ENCODE measurements at regions not wholly inside any gene's neighbourhood (a gene's known extent, or its start where the extent isn't known, plus 50 kb on each side); places are given as distances from the start of the nearest gene placed in this dataset.

DNA sequence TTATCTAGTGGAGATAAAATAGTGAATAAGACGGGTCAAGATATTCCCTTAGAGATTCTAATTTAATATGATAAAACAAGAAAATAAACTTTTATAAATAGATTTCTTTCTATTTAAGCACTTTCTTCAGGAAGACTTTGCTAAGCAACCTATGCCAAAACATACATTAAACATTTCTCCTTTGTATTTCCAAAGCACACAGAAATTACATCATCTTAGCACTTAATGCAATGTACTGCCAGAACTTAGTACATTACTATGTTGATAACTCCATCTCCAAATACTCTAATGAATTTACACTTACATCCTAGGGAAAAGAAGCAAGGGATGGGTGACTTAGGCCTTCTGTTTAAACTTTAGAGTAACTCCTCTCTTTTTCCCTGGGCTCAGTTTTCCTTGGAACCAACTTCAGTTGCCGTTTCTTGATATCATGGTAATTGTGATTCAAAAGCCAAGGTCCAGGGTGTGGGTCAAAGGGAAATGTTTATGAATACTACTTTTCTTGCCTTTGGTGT, 322.6 kb upstream of the PCDH20 start:
- ChIA-PET CTCF (no interaction called here), POLR2A (no interaction called here)
- DNase-seq (ENCODE audit: extremely low spot score) = no peak
- TF ChIP-seq, protein P1, sequence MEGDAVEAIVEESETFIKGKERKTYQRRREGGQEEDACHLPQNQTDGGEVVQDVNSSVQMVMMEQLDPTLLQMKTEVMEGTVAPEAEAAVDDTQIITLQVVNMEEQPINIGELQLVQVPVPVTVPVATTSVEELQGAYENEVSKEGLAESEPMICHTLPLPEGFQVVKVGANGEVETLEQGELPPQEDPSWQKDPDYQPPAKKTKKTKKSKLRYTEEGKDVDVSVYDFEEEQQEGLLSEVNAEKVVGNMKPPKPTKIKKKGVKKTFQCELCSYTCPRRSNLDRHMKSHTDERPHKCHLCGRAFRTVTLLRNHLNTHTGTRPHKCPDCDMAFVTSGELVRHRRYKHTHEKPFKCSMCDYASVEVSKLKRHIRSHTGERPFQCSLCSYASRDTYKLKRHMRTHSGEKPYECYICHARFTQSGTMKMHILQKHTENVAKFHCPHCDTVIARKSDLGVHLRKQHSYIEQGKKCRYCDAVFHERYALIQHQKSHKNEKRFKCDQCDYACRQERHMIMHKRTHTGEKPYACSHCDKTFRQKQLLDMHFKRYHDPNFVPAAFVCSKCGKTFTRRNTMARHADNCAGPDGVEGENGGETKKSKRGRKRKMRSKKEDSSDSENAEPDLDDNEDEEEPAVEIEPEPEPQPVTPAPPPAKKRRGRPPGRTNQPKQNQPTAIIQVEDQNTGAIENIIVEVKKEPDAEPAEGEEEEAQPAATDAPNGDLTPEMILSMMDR (IDR thresholded peaks at IDR 0.05; ENCODE audit: control extremely low read depth, extremely low read depth, low read depth, missing control alignments) = no peak

DNA sequence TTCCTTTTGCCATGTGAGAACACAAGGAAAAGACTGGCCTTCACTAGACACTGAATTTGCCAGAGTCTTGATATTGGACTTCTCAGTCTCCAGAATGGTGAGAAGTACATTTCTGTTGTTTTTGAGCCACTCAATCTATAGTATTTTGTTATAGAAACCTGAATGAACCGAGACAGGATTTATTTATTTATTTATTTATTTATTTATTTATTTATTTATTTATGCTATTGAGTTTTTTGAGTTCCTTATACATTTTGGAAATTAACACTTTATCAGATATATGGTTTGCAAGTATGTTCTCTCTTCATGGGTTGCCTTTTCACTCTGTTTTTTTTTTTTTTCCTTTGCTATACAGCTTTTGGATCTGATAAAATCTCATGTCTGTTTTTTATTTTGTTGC, 319.0 kb upstream of the PCDH20 start:
- ChIA-PET CTCF (no interaction called here), POLR2A (no interaction called here)
- no peak for DNase-seq (ENCODE audit: extremely low spot score)
- TF ChIP-seq, protein P1 (IDR thresholded peaks at IDR 0.05; ENCODE audit: control extremely low read depth, extremely low read depth, low read depth, missing control alignments) = no peak

DNA sequence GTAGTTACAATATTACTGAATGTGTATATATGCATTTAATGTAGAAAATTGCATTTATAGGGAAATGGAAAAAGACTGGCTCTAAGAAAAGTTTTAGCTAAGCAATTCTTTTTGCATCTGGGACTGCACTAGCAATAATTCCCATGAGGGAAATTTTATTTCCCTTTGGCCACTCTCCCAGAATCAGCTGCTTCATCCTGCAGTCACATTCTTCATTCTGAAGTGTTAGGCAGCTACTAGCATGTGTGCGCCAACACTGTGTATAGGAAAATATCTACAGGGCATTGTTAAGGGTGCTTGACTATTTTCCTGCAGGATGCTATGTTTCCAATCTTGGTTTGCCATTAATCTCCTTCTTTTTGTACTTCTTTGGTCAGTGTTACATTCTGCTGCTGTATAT, 312.8 kb upstream of the PCDH20 start:
- CTCF ChIA-PET = interaction anchor here (1.1 kb wide), 1 partner anchor 8 kb away, joined by 3 read pairs; no protein-coding TSS in a partner anchor
- POLR2A ChIA-PET = no interaction called here
- TF ChIP-seq, protein P1 (IDR thresholded peaks at IDR 0.05; ENCODE audit: control extremely low read depth, extremely low read depth, low read depth, missing control alignments) = no peak
- no peak for DNase-seq (ENCODE audit: extremely low spot score)

DNA sequence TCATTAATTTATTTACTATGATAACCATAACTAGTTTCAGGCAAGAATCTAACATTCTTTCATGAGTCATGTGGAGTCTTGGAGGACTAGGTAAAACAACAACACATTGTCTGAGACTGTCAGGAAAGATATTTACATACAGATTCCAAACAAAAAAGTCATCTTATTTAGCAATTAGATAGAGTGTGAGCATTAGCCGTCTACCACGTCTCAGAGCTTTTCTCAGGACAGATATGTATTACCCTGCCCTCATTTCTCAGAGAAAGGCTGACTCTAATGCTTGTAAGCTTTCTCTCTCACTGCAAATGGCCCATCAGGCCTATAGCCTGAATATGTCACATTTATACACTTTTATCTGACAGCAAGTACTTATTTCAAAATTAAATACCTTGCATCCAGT, 312.1 kb upstream of the PCDH20 start:
- ChIA-PET CTCF (interaction anchor here (1.1 kb wide), 1 partner anchor 9 kb away, joined by 3 read pairs; no protein-coding TSS in a partner anchor), POLR2A (no interaction called here)
- TF ChIP-seq, protein P1 (IDR thresholded peaks at IDR 0.05; ENCODE audit: control extremely low read depth, extremely low read depth, low read depth, missing control alignments) = no peak
- no peak for DNase-seq (ENCODE audit: extremely low spot score)

DNA sequence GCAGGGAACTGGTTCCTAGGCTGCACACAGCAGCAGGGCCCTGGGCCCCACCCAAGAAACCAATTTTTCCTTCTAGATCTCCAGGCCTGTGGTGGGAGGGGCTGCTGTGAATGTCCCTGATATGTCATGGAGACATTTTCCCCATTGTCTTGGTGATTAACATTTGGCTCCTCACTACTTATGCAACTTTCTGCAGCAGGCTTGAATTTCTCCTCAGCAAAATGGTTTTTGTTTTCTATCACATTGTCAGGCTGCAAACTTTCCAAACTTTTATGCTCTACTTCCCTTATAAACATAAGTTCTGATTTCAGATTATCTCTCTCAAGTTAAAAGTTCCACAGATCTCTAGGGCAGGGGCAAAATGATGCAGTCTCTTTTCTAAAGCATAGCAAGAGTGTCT, 310.2 kb upstream of the PCDH20 start:
- CTCF ChIA-PET = no interaction called here
- no peak for DNase-seq (ENCODE audit: extremely low spot score)
- POLR2A ChIA-PET = no interaction called here
- TF ChIP-seq, protein P1 (IDR thresholded peaks at IDR 0.05; ENCODE audit: control extremely low read depth, extremely low read depth, low read depth, missing control alignments) = no peak

DNA sequence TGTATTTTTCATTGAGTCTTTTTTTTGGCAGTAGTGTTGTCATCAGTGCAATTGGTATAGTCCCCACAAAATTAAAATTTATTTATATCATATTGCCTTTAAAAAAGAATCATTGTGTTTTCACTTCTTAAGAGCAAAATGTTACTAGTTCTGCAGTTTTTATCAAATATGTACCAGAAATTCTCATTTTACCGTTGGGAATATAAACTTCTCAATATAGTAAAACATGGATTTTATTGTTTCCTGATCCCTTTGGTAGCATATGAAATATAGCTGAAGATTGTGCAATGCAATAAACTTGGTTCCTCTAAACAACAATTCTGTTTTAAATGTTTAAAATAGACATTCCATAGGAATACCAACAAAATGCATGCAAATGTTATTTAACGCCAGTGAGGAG, 306.5 kb upstream of the PCDH20 start:
- POLR2A ChIA-PET = no interaction called here
- TF ChIP-seq, protein P1 (IDR thresholded peaks at IDR 0.05; ENCODE audit: control extremely low read depth, extremely low read depth, low read depth, missing control alignments) = no peak
- CTCF ChIA-PET = interaction anchor here (0.9 kb wide), 1 partner anchor 10 kb away, joined by 4 read pairs; no protein-coding TSS in a partner anchor
- no peak for DNase-seq (ENCODE audit: extremely low spot score)
